22Rv1 (cell line): ENCODE measurements at regions not wholly inside any gene's neighbourhood (a gene's known extent, or its start where the extent isn't known, plus 50 kb on each side); places are given as distances from the start of the nearest gene placed in this dataset.

Source experiments
- CTCF ChIP-seq: fragments of 450-650 bp; IDR thresholded peaks from 2 replicates; pipeline ENCODE4 v1.5.1; 2017; ENCODE audit warnings: mild to moderate bottlenecking
- ZFX ChIP-seq: fragments of 450-650 bp; IDR thresholded peaks from 2 replicates; pipeline ENCODE4 v1.6.1; 2017; ENCODE audit warnings: antibody characterized with exemption, borderline replicate concordance

GRCh38 chr9:31486630-31487029, 897.8 kb upstream of the ACO1 start:
- no peak for TF ChIP-seq CTCF
- TF ChIP-seq ZFX: no peak
